DMS 273 (cell line): ENCODE measurements at regions not wholly inside any gene's neighbourhood (a gene's known extent, or its start where the extent isn't known, plus 50 kb on each side); places are given as distances from the start of the nearest gene placed in this dataset.
A peak's percentile ranks its signal among the peaks of the same experiment; 100 is the strongest.

ENCODE experiments used
- DNase-seq: peaks from one replicate; lab custom pipeline; 2025; ENCODE audit not compliant: unreplicated experiment; lab: John Stamatoyannopoulos, UW

DNA sequence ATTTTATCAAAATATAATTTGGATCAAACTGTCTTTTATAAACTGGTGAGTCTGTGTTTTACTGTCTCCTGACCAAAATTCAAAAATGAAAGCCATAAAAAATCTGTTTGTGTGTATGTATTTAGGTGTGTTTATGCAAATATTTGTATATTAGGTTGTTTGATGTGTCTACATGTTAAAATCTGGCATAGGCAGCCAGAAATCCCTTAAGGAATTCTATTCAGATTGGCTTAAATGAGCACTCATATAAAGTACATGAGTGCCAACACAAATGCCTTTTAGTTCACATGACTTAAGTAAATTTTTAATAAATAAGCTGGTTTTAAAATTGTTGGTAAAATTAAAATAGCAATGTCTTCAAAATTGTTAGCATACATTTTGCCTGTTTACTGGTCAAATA, 133.3 kb upstream of the GUCY1A2 start:
- no peak for DNase-seq

DNA sequence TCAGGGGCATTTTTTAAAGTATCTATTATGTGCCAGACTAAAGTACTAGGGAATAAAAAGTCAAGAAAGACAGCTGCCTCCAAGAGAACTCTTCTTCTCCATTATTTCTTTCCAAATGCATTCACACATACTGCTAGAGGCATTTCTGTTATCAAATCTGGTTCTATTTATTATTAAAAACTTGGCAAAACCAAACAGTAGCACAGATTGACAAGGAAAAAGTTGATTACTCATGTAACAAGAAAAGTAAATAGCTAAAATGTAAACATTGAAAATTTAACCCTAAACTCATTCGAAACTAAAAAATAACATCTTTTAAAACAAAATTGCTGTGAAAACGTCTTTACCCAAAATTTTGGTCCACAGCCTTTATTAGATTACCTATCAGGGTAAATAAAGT, 132.9 kb upstream of the GUCY1A2 start:
- no peak for DNase-seq

DNA sequence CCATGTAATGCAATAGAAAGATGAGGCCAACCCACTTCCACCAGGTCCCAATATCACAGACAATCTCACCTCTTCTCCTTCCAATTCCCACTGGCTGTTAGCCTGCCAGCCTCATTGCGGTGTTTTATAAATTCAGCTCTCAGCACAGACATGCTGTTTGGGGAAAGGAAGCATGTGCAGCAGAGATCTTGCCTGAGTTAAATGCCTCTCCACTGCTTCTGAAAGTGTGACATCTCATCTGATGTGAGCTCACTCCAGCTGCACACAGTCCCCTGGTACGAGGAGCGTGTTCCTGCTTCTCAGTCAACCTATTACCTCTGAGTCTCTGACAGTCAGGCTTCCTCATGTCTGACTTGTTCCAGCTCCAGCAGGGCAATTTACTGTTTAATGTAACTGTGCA, 122.7 kb upstream of the GUCY1A2 start:
- no peak for DNase-seq

DNA sequence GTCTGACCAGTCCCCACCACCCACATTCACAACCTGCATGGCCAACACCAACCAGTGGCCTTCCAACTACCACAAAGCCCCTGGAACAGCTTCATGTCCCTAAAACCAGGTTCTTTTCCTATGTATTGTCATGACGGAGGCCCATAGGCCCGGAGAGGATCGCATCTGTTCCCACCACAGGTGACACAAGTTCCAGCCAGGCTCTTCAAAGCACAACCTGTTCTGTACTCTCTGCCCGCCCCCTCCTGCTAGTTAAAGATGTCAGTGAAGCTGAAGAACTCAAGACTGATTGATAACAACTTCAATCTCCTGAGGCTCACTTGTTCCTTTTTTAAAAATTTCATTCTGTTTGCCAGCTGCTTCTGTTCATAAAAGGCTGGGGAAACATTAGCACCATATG, 121.1 kb upstream of the GUCY1A2 start:
- DNase-seq: no peak

DNA sequence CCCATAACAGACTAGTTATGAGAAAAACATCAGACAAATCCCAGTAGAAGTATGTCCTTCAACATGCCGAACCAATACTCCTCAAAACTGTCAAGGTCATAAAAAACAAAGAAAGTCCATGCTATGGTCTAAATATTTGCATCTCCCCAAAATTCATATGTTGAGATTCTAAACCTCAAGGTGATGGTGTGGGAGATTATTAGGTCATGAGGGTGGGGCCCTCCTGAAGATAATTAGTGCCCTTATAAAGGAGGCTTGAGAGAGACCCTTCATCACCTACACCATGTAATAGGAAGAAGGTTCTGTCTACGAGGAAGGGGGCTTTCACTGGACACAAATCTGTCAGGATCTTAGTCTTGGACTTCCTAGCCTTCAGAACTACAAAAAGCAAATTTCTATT, 118.6 kb upstream of the GUCY1A2 start:
- DNase-seq: no peak

DNA sequence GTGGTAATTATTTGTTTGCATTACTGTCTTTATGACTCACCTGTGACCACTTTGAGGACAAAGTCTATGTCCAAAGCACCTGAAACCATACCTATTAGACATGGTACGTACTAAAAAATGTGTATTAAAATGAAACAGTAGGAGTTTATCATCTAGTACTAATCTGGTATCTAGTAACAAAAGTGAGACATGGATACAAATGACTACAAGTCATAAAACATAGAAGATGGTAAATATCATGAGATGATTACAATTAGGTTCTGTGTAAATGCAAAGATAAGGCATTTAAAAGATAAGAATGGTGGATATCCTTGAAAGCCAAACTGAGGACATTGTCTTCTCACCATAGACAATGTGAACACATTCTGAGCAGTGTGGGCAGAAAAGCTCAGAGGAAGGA, 113.5 kb upstream of the GUCY1A2 start:
- no peak for DNase-seq

DNA sequence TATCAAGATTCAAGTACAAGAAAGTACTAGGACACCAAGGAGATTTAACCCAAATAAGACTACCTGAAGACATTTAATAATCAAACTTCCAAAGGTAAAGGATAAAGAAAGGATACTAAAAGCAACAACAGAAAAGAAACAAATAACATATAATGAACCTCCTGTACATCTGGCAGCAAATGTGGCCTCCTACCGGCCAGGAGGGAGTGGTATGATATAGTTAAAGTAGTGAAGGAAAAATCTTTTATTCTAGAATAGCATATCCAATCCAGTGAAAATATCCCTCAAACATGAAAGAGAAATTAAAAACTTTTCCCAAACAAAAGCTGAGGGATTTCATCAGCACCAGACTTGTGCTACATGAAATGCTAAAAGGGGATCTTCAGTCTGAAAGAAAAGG, 104.7 kb upstream of the GUCY1A2 start:
- no peak for DNase-seq

DNA sequence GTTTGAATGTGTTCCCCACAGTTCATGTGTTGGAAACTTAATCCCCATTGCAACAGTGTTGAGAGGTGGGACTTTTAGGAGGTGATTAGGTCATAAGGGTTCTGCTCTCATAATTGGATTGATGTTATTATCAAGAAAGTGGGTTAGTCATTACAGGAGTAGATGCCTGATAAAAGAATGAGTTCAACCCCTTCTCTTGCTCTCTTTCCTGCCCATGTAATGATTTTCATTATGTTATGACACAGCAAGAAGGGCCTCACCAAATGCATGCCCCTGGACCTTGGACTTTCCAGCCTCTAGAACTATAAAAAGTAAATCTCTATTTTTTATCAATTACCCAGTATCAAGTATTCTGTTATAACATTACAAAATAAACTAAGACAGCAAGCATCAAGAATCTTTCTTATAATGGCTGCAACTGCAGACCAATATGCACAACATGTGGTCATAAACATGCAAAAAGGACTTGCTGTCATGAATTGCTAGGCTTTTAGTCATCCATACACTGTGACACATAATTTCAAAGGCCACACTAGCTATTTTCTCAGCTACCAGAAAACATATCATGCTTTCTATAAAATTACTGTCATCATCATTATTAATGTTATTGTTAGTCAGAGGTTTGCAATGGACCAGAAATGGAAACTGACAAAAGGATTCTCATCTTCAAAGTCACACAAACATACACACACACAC, 99.9 kb upstream of the GUCY1A2 start:
- no peak for DNase-seq

DNA sequence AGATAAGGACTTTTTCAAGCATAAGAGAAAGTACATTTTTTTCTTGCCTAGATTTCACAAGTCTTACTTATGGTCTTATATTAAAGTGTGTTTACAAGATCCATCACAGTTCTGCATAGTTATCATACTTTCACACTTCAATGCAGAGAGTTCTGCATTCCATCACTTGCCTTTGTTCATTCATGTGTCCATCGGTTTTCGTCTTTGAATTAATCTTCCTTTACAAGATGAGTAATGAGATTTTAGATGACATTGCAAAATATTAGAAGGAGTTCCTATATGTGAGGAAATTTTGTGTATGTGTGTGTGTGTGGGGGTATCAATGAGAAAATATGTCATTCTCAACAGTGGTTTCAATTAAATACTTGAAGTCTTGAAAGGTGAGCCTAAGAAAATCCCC, 98.1 kb upstream of the GUCY1A2 start:
- no peak for DNase-seq

DNA sequence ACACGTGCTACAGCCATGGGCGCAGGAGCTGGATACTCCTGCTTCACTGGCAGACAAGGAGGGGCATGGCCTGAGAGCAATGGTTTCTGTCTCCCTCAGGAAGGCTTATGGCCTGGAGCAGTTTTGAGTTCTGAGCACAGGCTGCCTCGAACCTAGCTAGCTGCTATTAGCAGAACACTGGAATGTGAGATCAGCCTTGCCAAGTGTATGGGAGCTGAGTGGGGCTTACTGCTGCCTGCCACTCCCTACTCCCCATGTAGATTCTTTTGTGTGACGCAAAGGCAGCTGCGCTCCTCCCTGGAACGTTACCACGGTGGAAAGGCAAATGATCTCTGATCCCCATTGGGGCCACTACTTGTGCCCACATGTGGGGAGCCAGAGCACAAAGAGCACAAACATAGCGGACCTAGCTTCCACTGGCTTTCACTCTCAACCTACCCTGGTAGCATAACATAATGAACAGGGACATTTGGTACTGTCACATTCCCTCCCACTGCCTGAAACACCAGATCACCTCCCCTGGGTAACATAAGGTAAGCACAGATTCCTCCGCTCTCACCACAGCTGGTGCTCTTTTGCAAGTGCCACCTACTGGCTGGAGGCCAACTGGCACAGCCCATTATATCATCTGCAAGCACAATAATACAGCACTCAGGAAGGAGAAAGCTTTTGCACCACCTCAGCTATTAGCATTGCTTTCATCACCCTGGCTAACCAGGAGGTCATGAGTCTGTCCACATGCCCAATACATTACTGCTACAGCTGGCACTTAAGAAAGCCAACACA, 84.6 kb upstream of the GUCY1A2 start:
- DNase-seq: peak; percentile 44

DNA sequence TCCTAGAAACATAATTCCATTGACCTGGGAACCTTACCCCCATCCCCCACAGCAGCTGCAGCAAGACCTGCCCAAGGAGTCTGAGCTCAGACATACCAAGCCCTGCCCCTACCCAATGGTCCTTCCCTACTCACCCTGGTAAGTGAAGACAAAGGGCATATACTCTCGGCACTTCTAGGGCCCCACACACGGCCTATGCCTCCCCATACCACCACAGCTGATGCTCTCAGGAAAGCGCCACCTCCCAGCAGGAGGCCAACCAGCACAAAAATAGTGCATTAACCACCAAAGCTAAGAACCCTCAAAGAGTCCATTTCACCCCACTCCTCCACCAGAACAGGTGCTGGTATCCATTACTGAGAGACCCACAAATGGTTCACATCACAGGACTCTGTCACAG, 74.4 kb upstream of the GUCY1A2 start:
- DNase-seq: no peak

DNA sequence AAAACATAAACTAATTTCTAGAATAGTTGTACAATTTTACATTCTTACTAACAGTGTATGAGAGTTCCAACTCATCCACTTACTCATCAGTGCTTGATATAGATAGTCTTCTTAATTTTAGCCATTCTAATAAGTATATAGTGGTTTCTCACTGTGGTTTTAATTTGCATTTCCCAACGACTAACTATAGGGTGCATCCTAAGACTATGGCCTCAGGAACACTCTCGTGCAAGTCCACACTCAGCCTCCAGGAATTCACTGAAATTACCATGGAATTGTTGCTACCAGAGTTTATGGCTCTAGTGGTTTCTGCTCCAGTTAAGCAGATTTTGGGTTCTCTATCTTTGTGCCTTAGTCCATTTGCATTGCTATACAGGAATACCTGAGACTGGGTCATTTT, 60.1 kb upstream of the GUCY1A2 start:
- DNase-seq: no peak

DNA sequence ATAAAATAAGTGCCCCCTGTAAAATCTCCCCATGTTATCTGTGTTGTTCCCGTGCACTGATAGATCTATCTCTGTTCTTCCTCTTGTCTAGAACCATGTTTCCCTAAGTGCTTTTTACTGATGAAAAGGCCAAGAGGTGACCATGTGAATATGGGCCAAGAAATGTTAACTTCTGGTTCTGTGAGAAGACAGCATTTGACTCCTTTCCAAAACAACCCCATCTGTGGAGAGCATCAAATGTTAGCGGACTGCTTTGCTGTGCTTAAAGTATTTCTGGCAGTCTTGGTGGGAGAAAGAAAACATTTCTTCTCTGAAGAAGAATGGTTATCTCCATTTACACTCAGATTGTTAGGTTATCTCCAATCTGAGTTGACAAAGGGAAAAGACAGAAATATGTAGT, 58.6 kb upstream of the GUCY1A2 start:
- no peak for DNase-seq

DNA sequence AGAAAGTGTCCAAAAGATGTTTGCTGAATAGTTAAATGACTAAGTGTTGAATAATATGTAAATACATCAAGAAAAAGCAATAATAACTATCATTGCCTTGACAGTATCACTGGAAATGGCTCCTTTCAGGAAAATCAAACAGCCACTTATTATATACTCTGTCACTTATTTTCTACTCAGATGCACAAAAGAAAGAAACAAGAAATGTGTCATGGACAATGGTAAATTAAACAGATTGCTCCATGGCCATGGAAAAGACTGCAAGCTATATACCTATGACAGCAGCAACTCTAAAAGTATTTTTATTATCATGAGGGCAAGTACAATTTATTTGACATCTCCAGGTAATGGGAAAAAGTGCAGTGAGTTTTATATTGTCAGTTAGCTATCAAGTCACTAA, 52.9 kb upstream of the GUCY1A2 start:
- DNase-seq: no peak
